ENCODE measurements at regions not wholly inside any gene's neighbourhood (a gene's known extent, or its start where the extent isn't known, plus 50 kb on each side); places are given as distances from the start of the nearest gene placed in this dataset.

DNA sequence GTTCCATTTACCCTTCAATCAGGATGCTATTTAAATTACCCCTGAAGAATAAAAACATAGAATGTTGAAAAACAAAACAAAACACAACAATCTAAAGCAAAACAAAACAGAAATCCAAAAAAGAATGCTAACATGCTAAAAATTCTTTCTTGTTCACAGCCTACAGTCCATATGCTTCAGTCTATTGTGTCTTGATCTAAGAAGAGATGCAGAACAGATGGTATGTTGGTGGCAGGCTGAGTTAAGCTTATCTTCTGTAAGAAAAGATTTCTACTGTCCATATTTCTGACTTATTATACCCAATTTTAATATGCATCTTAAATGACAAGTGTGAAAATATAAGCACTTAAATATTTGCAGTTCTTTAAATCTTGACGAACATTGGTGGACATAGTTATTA, 356.1 kb upstream of the SLITRK1 start:
- Histone ChIP-seq H3K9me3 (peaks cover 0 to 8% (median 0%) of the 10 kb centered on the region in 11 donors), H3K36me3 (no peaks in the 10 kb centered on the region), H3K4me3 (no peak overlapping the region), H3K4me1 (no peaks in the 10 kb centered on the region), H3K27me3 (no peaks in the 10 kb centered on the region), H3K27ac (no peak overlapping the region)
- DNase-seq (no peak), ATAC-seq (no peak)
- WGBS, 2 donors = 70 to 90% methylated on average over 1 of the region's 1 CpG
- intact Hi-C loops (cut with DNase I) = no loop called here
- TF ChIP-seq CTCF (IDR thresholded peaks at IDR 0.05) = no peak

- Histone ChIP-seq H3K27me3 (no peaks in the 10 kb centered on the region), H3K9me3 (peaks cover 0 to 8% (median 0%) of the 10 kb centered on the region in 11 donors), H3K4me3 (no peak overlapping the region), H3K4me1 (no peaks in the 10 kb centered on the region), H3K36me3 (no peaks in the 10 kb centered on the region), H3K27ac (no peak overlapping the region)
- 2 to 8% methylated on average over 3 of the region's 3 CpGs for WGBS, 2 donors
- ATAC-seq (no peak), DNase-seq (no peak)
- TF ChIP-seq CTCF (IDR thresholded peaks at IDR 0.05) = no peak
- intact Hi-C loops (cut with DNase I) = no loop called here
These were observed 354.9 kb upstream of the SLITRK1 start for GRCh38 chr13:84237143-84237542.

- no peak for DNase-seq
These were observed 352.1 kb upstream of the SLITRK1 start for GRCh38 chr13:84234416-84234815.

GRCh38 chr13:84230568-84230967, 348.3 kb upstream of the SLITRK1 start:
- 32 to 36% methylated on average over 1 of the region's 1 CpG for WGBS, 2 donors
- Histone ChIP-seq H3K4me3 (no peak overlapping the region), H3K9me3 (no peaks in the 10 kb centered on the region), H3K27ac (no peak overlapping the region), H3K4me1 (no peaks in the 10 kb centered on the region), H3K36me3 (no peaks in the 10 kb centered on the region), H3K27me3 (no peaks in the 10 kb centered on the region)
- intact Hi-C loops (cut with DNase I) = no loop called here
- TF ChIP-seq CTCF (IDR thresholded peaks at IDR 0.05) = no peak
- DNase-seq (no peak), ATAC-seq (no peak)

More at GRCh38 chr13:84234416-84234815, 352.1 kb upstream of the SLITRK1 start:
- H3K27ac ChIP-seq = no peak overlapping the region
- no peak for ATAC-seq
- H3K4me3 ChIP-seq = no peak overlapping the region
- H3K4me1 ChIP-seq = no peaks in the 10 kb centered on the region
- no peaks in the 10 kb centered on the region for H3K36me3 ChIP-seq
- intact Hi-C loops (cut with DNase I) = no loop called here
- no peaks in the 10 kb centered on the region for H3K27me3 ChIP-seq
- TF ChIP-seq CTCF (IDR thresholded peaks at IDR 0.05) = no peak
- H3K9me3 ChIP-seq = no peaks in the 10 kb centered on the region

- ATAC-seq = no peak
- TF ChIP-seq CTCF (IDR thresholded peaks at IDR 0.05) = no peak
- WGBS, 2 donors = 81 to 82% methylated on average over 2 of the region's 2 CpGs
These were observed 328.8 kb upstream of the SLITRK1 start for GRCh38 chr13:84211048-84211447.

More at GRCh38 chr13:84211048-84211447, 328.8 kb upstream of the SLITRK1 start:
- DNase-seq = no peak
- Histone ChIP-seq H3K36me3 (no peaks in the 10 kb centered on the region), H3K27me3 (no peaks in the 10 kb centered on the region), H3K9me3 (peaks cover 0 to 5% (median 0%) of the 10 kb centered on the region in 11 donors), H3K4me1 (no peaks in the 10 kb centered on the region), H3K4me3 (no peak overlapping the region), H3K27ac (no peak overlapping the region)
- intact Hi-C loops (cut with DNase I) = no loop called here
